ENCODE measurements at regions not wholly inside any gene's neighbourhood (a gene's known extent, or its start where the extent isn't known, plus 50 kb on each side); places are given as distances from the start of the nearest gene placed in this dataset.

- TF ChIP-seq ZNF274 (IDR thresholded peaks at IDR 0.05; ENCODE audit: low read depth, low read length) = no peak
- no peak for TF ChIP-seq SIN3A (IDR thresholded peaks at IDR 0.05; ENCODE audit: low read depth)
- no peak for TF ChIP-seq MAX (IDR thresholded peaks at IDR 0.05)
- no peak for TF ChIP-seq CEBPB (IDR thresholded peaks at IDR 0.05; ENCODE audit: low read depth)
- TF ChIP-seq ELF1 (IDR thresholded peaks at IDR 0.05; ENCODE audit: borderline replicate concordance, low read depth) = no peak
- TF ChIP-seq POLR2AphosphoS5 (IDR thresholded peaks at IDR 0.05; ENCODE audit: low read depth, low read length) = no peak
- no peak for TF ChIP-seq EGR1 (IDR thresholded peaks at IDR 0.05; ENCODE audit: low read depth)
These were observed 96.8 kb upstream of the RGMA start (continued) for GRCh38 chr15:93185796-93186195.

- POLR2A ChIA-PET = no interaction called here
- CTCF ChIA-PET = no interaction called here
These were observed 93.7 kb upstream of the RGMA start for GRCh38 chr15:93182703-93183205.

GRCh38 chr15:93180656-93181055, 91.6 kb upstream of the RGMA start:
- Histone ChIP-seq H3K9me2 (ENCODE audit: insufficient read depth) (no peaks in the 10 kb centered on the region), H4K20me1 (ENCODE audit: insufficient read depth) (no peaks in the 10 kb centered on the region), H3K4me3 (replicated peaks in 1 of 2; ENCODE audit: low read depth in 1 of 2, low read length in 2 of 2) (no peak overlapping the region), H2AFZ (ENCODE audit: low read depth, low read length, poor library complexity, severe bottlenecking) (no peak overlapping the region), H3K4me2 (ENCODE audit: low read length) (no peak overlapping the region), H3K27ac (ENCODE audit: low read depth, low read length) (no peak overlapping the region), H3K9ac (ENCODE audit: low read length) (no peak overlapping the region), H3K79me2 (ENCODE audit: insufficient read depth, low read length) (no peaks in the 10 kb centered on the region), H3K9me3 (ENCODE audit: control insufficient read depth in 1 of 2, insufficient read depth in 1 of 2, low read depth in 1 of 2, low read length in 2 of 2) (no peaks in the 10 kb centered on the region), H3K4me1 (ENCODE audit: control insufficient read depth in 1 of 2, insufficient read depth in 2 of 2, low read length in 2 of 2) (no peaks in the 10 kb centered on the region), H3K27me3 (ENCODE audit: insufficient read depth, low read length) (peaks cover 8% of the 10 kb centered on the region), H3K36me3 (ENCODE audit: control insufficient read depth in 1 of 2, insufficient read depth in 2 of 2, low read length in 2 of 2) (no peaks in the 10 kb centered on the region)
- no peak for ATAC-seq
- no TSS peak for BruUV-seq (replicated peaks)
- TF ChIP-seq POLR2AphosphoS5 (IDR thresholded peaks at IDR 0.05; ENCODE audit: low read depth, low read length) (no peak), POLR2A (IDR thresholded peaks at IDR 0.05; ENCODE audit: borderline replicate concordance, extremely low read depth, insufficient read depth, insufficient read length) (no peak), CBX3 (IDR thresholded peaks at IDR 0.05; ENCODE audit: low read depth) (no peak), SP1 (IDR thresholded peaks at IDR 0.05; ENCODE audit: low read depth) (no peak), SRF (IDR thresholded peaks at IDR 0.05; ENCODE audit: low read depth) (no peak)
- POLR2A ChIA-PET = no interaction called here
- no peak for DNase-seq (ENCODE audit: low read depth, low spot score)
- RAD21 ChIA-PET (ENCODE audit: low non-redundant PET in 1 of 2, low total read pairs in 2 of 2, uncharacterized antibody in 2 of 2, unreplicated experiment in 2 of 2) = no interaction called here
- CTCF ChIA-PET = no interaction called here
- intact Hi-C loops (cut with micrococcal nuclease) = no loop called here

More at GRCh38 chr15:93182703-93183205, 93.7 kb upstream of the RGMA start:
- ATAC-seq (no peak), DNase-seq (ENCODE audit: low read depth, low spot score) (no peak)
- Histone ChIP-seq H3K4me1 (ENCODE audit: control insufficient read depth in 1 of 2, insufficient read depth in 2 of 2, low read length in 2 of 2) (no peaks in the 10 kb centered on the region), H3K79me2 (ENCODE audit: insufficient read depth, low read length) (no peaks in the 10 kb centered on the region), H3K9me3 (ENCODE audit: control insufficient read depth in 1 of 2, insufficient read depth in 1 of 2, low read depth in 1 of 2, low read length in 2 of 2) (no peaks in the 10 kb centered on the region), H3K4me2 (ENCODE audit: low read length) (no peak overlapping the region), H4K20me1 (ENCODE audit: insufficient read depth) (no peaks in the 10 kb centered on the region), H3K9ac (ENCODE audit: low read length) (no peak overlapping the region), H3K9me2 (ENCODE audit: insufficient read depth) (no peaks in the 10 kb centered on the region), H3K27me3 (ENCODE audit: insufficient read depth, low read length) (peaks cover 24% of the 10 kb centered on the region), H3K27ac (ENCODE audit: low read depth, low read length) (no peak overlapping the region), H2AFZ (ENCODE audit: low read depth, low read length, poor library complexity, severe bottlenecking) (no peak overlapping the region), H3K36me3 (ENCODE audit: control insufficient read depth in 1 of 2, insufficient read depth in 2 of 2, low read length in 2 of 2) (no peaks in the 10 kb centered on the region), H3K4me3 (replicated peaks in 1 of 2; ENCODE audit: low read depth in 1 of 2, low read length in 2 of 2) (no peak overlapping the region)
- intact Hi-C loops (cut with micrococcal nuclease) = no loop called here
- no TSS peak for BruUV-seq (replicated peaks)
- RAD21 ChIA-PET (ENCODE audit: low non-redundant PET in 1 of 2, low total read pairs in 2 of 2, uncharacterized antibody in 2 of 2, unreplicated experiment in 2 of 2) = no interaction called here
- no peak for TF ChIP-seq SRF (IDR thresholded peaks at IDR 0.05; ENCODE audit: low read depth)
- no peak for TF ChIP-seq CBX3 (IDR thresholded peaks at IDR 0.05; ENCODE audit: low read depth)
- TF ChIP-seq TCF7L2 (IDR thresholded peaks at IDR 0.05; ENCODE audit: borderline replicate concordance, extremely low read depth, insufficient read depth, insufficient read length) = no peak
- TF ChIP-seq ZFX (IDR thresholded peaks at IDR 0.05) = no peak
- no peak for TF ChIP-seq ELF1 (IDR thresholded peaks at IDR 0.05; ENCODE audit: borderline replicate concordance, low read depth)
